GM13977 (cell line): ENCODE measurements at regions not wholly inside any gene's neighbourhood (a gene's known extent, or its start where the extent isn't known, plus 50 kb on each side); places are given as distances from the start of the nearest gene placed in this dataset.

Experiments
- DNase-seq: peaks from one replicate; pipeline ENCODE4 v3.0.0; 2012; ENCODE audit warnings: low spot score
- in situ Hi-C: fragments of 300-500 bp; cut with MboI; formaldehyde crosslinking; loops from one replicate; pipeline ENCODE4 v1.12.0; 2022; ENCODE audit warnings: low sequenced_read_pairs, low pct_unique_long_range_greater_than_20kb, mixed read lengths, inconsistent platforms; ENCODE audit not compliant: unreplicated experiment
- TF ChIP-seq, protein P1 (sequence below): IDR thresholded peaks from 2 replicates; pipeline ENCODE4 v1.5.1; 2012; ENCODE audit warnings: mild to moderate bottlenecking, control low read depth; ENCODE audit not compliant: insufficient read depth; ENCODE audit errors: extremely low read depth, missing control alignments

DNA sequence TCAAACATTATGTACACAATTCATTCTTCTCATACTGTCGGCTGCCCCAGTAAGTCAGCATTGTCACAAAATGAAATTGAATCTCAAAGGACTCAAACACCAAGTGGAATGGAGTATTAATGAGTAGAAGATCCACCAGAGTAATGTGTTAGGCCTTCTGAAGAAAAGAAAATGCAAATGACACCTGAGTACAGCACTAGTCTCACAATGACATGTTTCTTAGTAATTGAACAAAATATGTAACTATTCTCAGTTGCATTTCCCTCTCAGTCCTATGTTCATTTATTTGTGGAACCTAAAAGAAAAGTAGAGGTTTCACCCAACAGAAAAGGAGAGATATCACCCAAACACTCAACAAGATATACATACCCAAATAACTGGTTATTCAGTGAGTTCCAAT lies 283.9 kb upstream of the THBS1 start:
- no peak for DNase-seq
- TF ChIP-seq, protein P1, sequence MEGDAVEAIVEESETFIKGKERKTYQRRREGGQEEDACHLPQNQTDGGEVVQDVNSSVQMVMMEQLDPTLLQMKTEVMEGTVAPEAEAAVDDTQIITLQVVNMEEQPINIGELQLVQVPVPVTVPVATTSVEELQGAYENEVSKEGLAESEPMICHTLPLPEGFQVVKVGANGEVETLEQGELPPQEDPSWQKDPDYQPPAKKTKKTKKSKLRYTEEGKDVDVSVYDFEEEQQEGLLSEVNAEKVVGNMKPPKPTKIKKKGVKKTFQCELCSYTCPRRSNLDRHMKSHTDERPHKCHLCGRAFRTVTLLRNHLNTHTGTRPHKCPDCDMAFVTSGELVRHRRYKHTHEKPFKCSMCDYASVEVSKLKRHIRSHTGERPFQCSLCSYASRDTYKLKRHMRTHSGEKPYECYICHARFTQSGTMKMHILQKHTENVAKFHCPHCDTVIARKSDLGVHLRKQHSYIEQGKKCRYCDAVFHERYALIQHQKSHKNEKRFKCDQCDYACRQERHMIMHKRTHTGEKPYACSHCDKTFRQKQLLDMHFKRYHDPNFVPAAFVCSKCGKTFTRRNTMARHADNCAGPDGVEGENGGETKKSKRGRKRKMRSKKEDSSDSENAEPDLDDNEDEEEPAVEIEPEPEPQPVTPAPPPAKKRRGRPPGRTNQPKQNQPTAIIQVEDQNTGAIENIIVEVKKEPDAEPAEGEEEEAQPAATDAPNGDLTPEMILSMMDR = no peak
- in situ Hi-C loops = no loop called here

DNA sequence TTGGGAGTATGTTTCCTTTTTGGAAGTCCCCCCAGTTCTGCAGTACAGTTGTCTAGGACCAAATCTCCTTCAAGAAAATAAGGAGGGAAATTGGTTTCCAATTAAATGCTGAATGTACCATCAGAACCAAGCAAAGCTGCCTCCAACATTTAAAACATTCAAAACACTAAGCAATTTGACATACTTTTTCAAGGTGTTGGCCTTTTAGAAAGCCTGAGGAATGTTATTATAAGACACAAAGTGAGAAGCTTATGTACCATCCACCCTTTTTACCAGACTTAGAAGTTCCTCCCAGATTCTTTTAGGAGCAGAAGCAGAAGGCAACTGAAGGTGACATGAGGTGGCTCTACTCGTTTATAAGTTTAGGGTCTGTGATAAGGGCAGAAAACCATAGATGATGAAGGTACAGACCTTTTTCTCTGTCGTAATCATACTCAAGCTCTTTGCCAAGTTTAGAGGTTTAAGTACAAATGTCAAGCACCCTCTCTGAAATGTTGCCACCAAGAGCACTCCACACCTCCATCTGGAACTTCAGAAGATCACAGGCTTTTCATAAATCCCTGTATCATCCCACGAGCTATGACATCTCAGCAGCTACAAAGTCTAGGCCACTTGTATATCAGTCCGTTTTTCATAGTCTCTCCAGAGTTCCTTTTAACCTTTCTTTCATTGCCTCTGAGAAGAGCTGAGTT lies 282.5 kb upstream of the THBS1 start:
- TF ChIP-seq, protein P1 = no peak
- in situ Hi-C loops = no loop called here
- DNase-seq = no peak

DNA sequence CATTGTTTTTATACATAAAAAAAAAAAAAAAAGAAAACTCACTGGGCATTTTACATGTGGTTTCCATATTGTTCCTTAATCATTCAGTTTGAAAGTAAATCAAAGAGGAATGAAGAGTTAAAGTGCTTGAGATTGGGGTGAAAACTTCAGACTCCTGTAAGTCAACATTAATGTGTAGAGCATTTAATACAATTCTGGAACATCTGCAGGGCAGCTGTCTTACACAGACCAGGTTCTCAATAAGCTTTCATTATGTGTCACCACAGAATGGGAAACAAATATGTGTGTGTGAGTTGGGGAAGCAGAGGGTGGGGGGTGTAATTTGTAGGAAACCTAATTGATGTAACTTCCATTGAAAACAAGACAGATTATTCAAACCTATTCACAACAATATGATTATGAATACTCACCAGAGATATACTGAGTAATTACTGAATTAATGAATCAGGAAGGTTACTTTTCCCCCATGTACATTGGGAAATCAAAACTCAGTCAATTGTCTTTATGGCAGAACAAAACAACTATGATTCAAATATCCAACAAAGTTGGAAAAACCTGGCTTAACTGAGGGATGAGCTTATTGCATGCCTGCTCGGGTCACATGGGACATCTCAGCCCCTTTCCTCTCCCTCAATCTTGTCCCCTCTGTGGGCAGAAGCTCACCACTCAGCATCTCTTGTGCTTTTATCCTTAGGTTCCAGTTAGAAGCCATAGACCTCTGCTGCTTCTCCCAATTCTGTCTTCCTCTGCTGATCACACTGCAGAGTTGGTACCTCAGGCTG lies 281.2 kb upstream of the THBS1 start:
- DNase-seq = no peak
- TF ChIP-seq, protein P1 = no peak
- in situ Hi-C loops = no loop called here

DNA sequence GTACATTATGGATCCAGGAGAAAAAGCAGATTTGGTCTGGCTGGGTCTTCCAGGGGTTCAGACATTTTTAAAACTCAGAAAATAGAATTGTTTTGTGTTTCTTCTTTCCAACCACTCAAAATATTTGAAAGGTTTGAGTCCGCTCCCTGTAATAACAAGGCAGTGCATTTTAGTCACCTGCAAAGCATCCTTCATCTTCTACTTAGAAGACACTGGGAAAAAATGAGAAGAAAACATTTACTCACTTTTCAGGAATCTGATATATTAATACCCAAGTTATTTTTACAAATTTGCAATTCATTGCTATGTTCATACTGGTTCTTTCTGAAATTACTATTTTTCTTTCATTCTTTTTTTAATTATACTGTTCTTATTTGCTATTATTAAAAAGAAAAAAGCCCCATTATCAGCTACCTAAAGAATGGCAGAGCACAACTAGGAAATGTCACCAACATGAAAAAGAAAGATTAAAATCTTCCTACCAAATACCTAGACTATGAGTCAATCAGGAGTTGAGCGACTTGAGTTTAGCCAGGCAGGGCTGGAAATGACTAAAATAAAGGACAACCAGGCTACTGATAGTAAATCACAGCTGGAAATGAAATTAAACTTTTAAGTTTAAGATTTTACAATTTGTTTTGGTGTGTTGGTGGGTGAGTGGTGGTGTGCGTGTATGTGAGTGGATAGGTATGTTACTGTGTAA lies 280.3 kb upstream of the THBS1 start:
- no peak for DNase-seq
- TF ChIP-seq, protein P1 = no peak
- in situ Hi-C loops = no loop called here

DNA sequence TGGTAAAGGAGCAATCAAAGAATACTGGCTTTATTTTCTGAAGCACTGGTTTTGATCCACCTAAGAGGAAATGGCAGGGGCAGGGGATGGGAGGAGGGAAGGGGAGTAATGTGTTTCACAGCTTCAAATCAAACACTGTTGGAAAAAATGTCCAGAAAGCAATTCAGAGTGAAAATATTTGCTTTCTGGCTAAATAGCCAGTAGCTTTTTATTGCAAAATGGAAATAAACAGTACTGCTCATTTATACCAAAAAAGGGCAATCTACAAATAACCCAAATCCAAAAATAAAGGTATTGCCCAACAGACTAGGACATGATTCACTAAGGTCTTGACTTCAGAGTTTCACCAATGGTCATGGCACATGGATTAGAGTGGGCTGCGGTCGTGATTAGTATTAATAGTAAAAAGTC lies 279.3 kb upstream of the THBS1 start:
- in situ Hi-C loops = no loop called here

DNA sequence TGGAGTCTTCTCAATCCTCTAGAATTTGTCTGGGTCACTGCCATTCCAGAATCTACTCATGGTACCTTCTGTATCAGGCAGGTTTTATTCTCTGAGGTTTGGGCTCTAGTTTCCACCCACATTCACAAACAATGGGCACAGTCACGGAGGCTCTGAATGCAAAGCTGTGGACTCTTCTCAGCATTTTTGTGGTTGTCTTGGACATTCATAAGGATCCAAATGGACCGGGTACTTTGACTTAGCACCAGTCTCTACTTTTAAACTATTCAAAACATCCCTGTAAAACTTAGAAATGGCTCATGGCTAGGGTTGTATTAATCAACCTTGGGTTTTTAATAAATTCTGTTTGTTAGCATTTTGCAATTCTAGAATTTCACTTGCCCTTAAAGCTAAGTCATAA lies 277.9 kb upstream of the THBS1 start:
- in situ Hi-C loops = no loop called here
- TF ChIP-seq, protein P1 = no peak
- no peak for DNase-seq

More for the DNA sequence above, 279.3 kb upstream of the THBS1 start:
- TF ChIP-seq, protein P1 = no peak
- no peak for DNase-seq
